AG10803 (cell line): ENCODE measurements at regions not wholly inside any gene's neighbourhood (a gene's known extent, or its start where the extent isn't known, plus 50 kb on each side); places are given as distances from the start of the nearest gene placed in this dataset.
"Not testable (repeated sequence)": the region's sequence is repeated elsewhere in the genome, so short reads cannot be mapped to it uniquely, and the experiment has no call there.

ENCODE experiments used
- DNase-seq: peaks from one replicate; pipeline ENCODE4 v3.0.0; 2010; ENCODE audit warnings: low read depth
- H3K4me3 ChIP-seq: 2 replicates; pipeline ENCODE4 v1.5.1; 2011; ENCODE audit warnings: mild to moderate bottlenecking, low read length, control low read depth
- TF ChIP-seq, protein P1 (sequence below): conservative IDR thresholded peaks from 2 replicates; pipeline ENCODE4 v1.5.1; 2011; ENCODE audit warnings: mild to moderate bottlenecking, low read length, control low read depth, inconsistent platforms

DNA sequence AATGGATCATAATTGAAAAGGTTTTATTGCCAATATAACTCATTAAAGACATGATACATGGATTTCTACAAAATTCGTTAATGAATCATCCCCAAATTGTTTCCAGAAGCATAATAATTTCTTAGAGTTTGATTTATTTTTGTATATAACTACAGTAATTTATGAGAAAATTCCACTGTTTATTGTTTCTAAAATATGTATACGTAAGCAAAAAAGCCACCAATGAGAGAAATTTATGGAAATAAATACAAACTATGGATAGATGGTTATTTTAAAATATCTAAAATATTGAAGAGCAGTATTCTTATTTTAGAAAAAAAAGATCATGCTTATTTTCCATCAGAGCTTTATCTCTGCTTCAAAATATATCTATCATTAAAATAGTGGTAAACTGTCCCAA lies 260.0 kb upstream of the ZNF385D start:
- TF ChIP-seq, protein P1, sequence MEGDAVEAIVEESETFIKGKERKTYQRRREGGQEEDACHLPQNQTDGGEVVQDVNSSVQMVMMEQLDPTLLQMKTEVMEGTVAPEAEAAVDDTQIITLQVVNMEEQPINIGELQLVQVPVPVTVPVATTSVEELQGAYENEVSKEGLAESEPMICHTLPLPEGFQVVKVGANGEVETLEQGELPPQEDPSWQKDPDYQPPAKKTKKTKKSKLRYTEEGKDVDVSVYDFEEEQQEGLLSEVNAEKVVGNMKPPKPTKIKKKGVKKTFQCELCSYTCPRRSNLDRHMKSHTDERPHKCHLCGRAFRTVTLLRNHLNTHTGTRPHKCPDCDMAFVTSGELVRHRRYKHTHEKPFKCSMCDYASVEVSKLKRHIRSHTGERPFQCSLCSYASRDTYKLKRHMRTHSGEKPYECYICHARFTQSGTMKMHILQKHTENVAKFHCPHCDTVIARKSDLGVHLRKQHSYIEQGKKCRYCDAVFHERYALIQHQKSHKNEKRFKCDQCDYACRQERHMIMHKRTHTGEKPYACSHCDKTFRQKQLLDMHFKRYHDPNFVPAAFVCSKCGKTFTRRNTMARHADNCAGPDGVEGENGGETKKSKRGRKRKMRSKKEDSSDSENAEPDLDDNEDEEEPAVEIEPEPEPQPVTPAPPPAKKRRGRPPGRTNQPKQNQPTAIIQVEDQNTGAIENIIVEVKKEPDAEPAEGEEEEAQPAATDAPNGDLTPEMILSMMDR: no peak
- no peak for DNase-seq
- no peak overlapping the region for H3K4me3 ChIP-seq

DNA sequence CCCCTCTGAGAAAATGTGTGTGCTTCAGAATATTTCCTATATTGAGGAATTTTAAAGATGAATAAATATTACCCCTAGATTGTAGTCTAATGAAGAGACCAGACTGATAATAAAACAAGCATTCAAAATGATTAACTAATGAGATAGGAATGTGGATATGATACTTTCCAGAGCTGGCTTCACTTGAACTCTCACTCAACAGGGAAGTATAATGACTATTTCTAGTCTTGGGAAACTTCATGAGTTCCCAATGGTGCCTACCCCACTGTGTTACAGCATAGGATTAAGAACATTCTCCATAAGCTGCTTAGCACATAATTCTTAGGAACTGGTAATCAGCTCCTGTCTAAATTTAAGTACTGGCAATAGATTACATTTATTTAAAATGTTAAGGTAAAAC lies 261.5 kb upstream of the ZNF385D start:
- H3K4me3 ChIP-seq: no peak overlapping the region
- TF ChIP-seq, protein P1: no peak
- peak; percentile 7 for DNase-seq

DNA sequence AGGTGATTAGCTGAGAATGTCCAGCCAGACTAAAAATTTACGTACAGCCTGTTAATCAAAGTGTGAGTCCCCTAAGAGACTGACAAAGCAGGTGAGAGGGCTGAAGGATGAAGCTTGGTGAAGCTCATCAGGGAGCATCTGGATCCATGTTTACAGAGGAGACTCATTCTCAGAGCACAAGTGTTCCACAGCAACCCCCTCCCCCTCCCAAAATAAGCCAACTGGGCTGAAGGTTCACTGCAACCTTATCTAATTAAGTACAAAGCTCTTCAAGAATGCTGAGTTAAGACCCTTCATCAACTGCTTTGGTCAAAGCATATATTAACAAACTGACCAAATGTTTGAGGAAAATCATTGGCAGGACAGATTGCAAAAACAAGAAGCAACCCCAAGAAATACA lies 262.6 kb upstream of the ZNF385D start:
- TF ChIP-seq, protein P1: no peak
- no peak overlapping the region for H3K4me3 ChIP-seq
- DNase-seq: no peak

GRCh38 chr3:22016197-22016596 lies 265.2 kb upstream of the ZNF385D start:
- no peak overlapping the region for H3K4me3 ChIP-seq
- no peak for DNase-seq
- TF ChIP-seq, protein P1: no peak

DNA sequence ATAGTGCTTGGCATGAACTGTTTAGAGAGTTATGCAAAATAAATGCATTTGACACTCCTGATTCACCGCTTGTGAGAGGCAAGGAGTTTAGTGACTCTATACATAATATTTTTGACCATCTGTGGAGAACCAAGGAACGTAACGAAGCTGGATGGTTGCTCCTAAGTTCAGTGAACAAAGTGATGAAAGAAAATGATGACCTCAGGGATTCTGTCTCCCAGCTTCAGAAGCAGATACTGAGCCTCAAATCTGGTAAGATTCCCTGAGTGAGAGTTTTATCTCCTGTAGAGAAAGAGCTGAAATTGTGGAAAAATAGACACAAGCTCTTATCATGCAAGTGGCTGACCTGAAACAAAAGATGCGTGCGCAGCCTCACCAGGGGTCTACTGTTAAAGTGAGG lies 273.6 kb upstream of the ZNF385D start:
- not testable (repeated sequence) for DNase-seq

DNA sequence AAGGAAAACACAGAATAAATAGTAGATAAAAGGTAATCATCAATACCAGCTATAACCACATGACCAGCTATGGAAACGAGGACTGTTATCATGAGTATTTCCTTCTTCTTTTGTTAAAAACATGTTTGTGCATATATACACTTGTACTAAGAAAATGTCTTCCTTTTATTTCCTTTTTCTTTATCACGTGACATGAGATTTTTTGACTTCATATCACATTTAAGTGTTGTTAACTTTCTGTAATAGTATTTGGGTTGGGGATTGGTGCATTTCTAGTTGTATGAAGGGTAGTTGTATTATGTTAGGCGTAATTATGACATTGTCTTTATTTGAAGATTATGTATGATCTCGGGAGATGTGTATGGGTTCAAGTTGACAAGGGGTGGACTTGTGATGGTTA lies 278.5 kb upstream of the ZNF385D start:
- no peak overlapping the region for H3K4me3 ChIP-seq
- TF ChIP-seq, protein P1: no peak
- DNase-seq: no peak

More for the DNA sequence above, 273.6 kb upstream of the ZNF385D start:
- H3K4me3 ChIP-seq: not testable (repeated sequence)

DNA sequence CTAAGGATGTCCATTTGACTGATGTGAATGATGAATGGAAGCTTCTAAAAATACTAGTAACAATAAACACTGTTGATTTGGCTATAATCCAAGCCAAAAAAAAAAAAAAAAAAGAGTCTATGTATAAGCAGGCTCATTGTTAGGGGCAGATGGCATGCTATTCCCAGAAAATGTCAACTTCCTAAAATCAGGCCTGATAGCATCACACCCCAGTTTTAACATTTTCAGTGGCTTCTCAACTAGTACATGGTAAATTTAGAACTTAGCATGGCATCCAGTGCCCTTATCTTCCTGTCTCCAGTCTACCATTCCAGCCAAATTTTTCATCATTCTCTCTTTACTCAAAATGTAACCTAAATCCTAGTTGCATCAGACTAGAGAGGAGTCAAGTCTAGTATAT lies 288.2 kb upstream of the ZNF385D start:
- no peak overlapping the region for H3K4me3 ChIP-seq
- no peak for DNase-seq
- TF ChIP-seq, protein P1: no peak

- TF ChIP-seq, protein P1: no peak
- H3K4me3 ChIP-seq: no peak overlapping the region
- DNase-seq: no peak
Observed at GRCh38 chr3:22040150-22040549, 289.1 kb upstream of the ZNF385D start.
